ENCODE measurements at regions not wholly inside any gene's neighbourhood (a gene's known extent, or its start where the extent isn't known, plus 50 kb on each side); places are given as distances from the start of the nearest gene placed in this dataset.

DNA sequence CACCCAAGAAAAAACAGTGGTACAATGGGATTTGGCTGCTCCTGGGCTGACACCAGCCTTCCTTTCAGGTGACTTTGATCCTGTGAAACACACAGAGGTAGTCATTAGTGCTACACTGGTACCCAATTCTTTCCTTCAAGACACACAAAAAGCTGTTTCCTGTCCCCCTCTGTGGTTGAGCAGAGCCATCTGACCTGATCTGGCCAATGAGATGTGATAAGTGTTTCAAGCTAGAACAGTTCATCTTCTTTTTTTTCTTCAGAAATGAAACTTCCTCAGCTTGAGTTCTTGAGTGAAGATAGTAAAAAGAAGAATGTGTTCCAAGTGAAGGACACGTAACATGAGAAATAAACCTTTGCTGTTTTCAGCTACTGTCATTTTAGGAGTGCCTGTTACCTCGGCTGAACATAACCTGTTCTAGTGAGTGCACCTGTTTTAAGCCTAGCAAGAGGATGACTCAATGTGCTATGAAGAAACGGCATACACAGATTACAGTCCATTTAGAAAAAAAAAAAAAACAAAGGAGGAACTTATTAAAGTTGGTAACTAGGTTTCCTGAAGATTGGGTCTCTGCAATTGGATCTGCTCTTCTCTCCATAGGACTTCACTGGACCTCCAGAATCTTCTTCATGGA, 287.8 kb downstream of the GAS1 start:
- no peak for TF ChIP-seq OSR1 (CRISPR knock-in tag; IDR thresholded peaks at IDR 0.05)
- TF ChIP-seq RARB (CRISPR knock-in tag; IDR thresholded peaks at IDR 0.05) = no peak
- no peak for TF ChIP-seq ZNF70 (CRISPR knock-in tag; IDR thresholded peaks at IDR 0.05)
- TF ChIP-seq, protein P1, sequence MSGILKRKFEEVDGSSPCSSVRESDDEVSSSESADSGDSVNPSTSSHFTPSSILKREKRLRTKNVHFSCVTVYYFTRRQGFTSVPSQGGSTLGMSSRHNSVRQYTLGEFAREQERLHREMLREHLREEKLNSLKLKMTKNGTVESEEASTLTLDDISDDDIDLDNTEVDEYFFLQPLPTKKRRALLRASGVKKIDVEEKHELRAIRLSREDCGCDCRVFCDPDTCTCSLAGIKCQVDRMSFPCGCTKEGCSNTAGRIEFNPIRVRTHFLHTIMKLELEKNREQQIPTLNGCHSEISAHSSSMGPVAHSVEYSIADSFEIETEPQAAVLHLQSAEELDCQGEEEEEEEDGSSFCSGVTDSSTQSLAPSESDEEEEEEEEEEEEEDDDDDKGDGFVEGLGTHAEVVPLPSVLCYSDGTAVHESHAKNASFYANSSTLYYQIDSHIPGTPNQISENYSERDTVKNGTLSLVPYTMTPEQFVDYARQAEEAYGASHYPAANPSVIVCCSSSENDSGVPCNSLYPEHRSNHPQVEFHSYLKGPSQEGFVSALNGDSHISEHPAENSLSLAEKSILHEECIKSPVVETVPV (CRISPR knock-in tag; IDR thresholded peaks at IDR 0.05) = no peak
- no peak for TF ChIP-seq ZNF8 (CRISPR knock-in tag; IDR thresholded peaks at IDR 0.05)
- no peak for TF ChIP-seq SNAI2 (CRISPR knock-in tag; IDR thresholded peaks at IDR 0.05)
